NT2/D1 (cell line): ENCODE measurements at regions not wholly inside any gene's neighbourhood (a gene's known extent, or its start where the extent isn't known, plus 50 kb on each side); places are given as distances from the start of the nearest gene placed in this dataset.

Source experiments
- YY1 ChIP-seq: IDR thresholded peaks from 2 replicates; pipeline ENCODE4 v1.6.1; 2011; ENCODE audit not compliant: insufficient read length, insufficient read depth
- ZNF274 ChIP-seq: IDR thresholded peaks from 2 replicates; pipeline ENCODE4 v1.6.1; 2011; ENCODE audit warnings: mild to moderate bottlenecking, low read depth, low read length

DNA sequence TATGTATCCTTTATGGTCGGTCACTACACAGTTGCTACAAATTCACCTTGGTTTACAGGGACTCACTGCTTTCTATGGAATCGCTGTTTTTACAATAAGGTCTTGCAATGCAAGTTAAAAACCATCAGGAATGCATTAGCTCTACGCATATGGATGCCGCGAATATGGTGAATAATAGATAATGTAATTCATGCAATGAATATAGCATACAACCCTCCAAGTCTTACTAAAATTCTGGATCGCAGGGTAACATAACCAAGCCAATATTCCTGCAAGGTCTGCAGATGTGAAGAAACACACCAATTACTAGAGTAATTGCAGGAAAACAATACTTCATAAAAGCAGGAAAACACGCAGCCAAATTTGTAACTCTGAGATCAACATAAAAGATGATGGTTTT, 75.6 kb upstream of the BACE2 start:
- no peak for TF ChIP-seq ZNF274
- TF ChIP-seq YY1, result no peak
